Neural crest cell (in vitro differentiated cells): ENCODE measurements at regions not wholly inside any gene's neighbourhood (a gene's known extent, or its start where the extent isn't known, plus 50 kb on each side); places are given as distances from the start of the nearest gene placed in this dataset.
"Not testable (repeated sequence)": the region's sequence is repeated elsewhere in the genome, so short reads cannot be mapped to it uniquely, and the experiment has no call there.

ENCODE experiments used
- DNase-seq: peaks from one replicate; pipeline ENCODE4 v3.0.0; 2021; ENCODE audit warnings: low read depth, mixed read lengths, low spot score
- H3K27ac Mint-ChIP-seq: one replicate; pipeline ENCODE4 v1.8.0; 2021; ENCODE audit warnings: mild to moderate bottlenecking, mixed read lengths; ENCODE audit not compliant: unreplicated experiment
- H3K27me3 Mint-ChIP-seq: 2 replicates; pipeline ENCODE4 v1.8.0; 2021; ENCODE audit warnings: low read depth, mild to moderate bottlenecking, mixed read lengths
- H3K36me3 Mint-ChIP-seq: 2 replicates; pipeline ENCODE4 v1.8.0; 2021; ENCODE audit warnings: low read depth, mild to moderate bottlenecking, mixed read lengths
- H3K4me1 Mint-ChIP-seq: 2 replicates; pipeline ENCODE4 v1.8.0; 2021; ENCODE audit warnings: mixed read lengths
- H3K4me3 Mint-ChIP-seq: one replicate; pipeline ENCODE4 v1.8.0; 2021; ENCODE audit warnings: mild to moderate bottlenecking, mixed read lengths
- H3K9me3 Mint-ChIP-seq: 2 replicates; pipeline ENCODE4 v1.8.0; 2021; ENCODE audit warnings: mixed read lengths
- TF ChIP-seq, protein P1 (sequence below): fragments of 200-600 bp; sonication (generic); conservative IDR thresholded peaks from 2 replicates; pipeline ENCODE4 v1.5.0; 2021; ENCODE audit warnings: antibody characterized with exemption, mild to moderate bottlenecking

DNA sequence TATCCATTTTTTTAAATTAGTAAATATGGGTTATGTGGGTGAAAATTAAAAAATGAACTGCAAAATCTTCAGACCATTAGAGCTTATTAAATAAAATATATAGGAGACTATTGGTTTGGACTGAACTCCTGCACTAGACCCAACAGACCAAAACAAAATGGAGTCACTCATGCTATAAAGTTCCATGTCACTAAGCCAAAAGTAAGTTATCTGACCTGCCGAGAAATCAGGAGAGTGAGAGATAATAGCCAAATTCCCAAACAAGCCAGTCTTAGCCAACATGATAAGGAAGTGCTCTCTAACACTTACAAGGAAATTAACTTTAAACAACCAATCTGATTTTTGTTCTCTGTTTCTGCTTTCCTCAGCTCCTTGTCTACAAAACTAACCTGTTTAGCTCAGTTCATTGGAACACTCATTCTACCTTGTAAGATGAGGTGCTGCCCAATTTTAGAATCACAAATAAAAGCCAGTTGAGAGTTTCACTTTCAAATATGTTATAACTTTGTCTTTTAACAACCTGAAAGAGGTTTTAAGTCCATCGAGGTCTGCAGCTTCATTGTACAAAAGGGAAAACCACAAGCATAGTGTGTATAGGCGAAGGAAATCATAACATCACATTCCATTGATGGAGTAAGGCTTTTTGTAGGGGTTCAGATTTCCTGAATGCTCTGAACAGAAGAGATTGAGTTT is 220.5 kb downstream of the TENT5A start:
- Mint-ChIP-seq H3K27ac (no peak overlapping the region), H3K27me3 (no peaks in the 10 kb centered on the region), H3K36me3 (no peaks in the 10 kb centered on the region), H3K4me1 (no peaks in the 10 kb centered on the region), H3K9me3 (peaks cover 3% of the 10 kb centered on the region), H3K4me3 (no peak overlapping the region)
- DNase-seq: no peak
- TF ChIP-seq, protein P1, sequence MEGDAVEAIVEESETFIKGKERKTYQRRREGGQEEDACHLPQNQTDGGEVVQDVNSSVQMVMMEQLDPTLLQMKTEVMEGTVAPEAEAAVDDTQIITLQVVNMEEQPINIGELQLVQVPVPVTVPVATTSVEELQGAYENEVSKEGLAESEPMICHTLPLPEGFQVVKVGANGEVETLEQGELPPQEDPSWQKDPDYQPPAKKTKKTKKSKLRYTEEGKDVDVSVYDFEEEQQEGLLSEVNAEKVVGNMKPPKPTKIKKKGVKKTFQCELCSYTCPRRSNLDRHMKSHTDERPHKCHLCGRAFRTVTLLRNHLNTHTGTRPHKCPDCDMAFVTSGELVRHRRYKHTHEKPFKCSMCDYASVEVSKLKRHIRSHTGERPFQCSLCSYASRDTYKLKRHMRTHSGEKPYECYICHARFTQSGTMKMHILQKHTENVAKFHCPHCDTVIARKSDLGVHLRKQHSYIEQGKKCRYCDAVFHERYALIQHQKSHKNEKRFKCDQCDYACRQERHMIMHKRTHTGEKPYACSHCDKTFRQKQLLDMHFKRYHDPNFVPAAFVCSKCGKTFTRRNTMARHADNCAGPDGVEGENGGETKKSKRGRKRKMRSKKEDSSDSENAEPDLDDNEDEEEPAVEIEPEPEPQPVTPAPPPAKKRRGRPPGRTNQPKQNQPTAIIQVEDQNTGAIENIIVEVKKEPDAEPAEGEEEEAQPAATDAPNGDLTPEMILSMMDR: no peak

DNA sequence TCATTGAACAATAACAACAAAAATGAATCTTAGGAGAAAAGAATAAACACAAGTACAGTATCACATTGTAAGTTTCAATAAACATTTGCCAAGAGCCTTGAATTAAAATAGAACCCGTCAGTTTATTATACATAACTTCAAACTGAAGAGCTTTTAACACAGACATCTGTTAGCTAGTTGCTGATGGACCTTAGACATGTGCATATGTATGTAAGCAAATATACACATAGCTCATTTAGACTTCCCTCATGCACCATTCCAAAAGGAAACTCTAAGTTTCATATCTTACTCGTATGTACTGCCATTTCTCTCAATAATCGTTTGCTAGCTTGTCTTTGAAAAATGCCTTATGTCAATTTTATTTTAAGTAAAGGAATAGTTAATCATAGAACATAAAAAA is 235.0 kb downstream of the TENT5A start:
- Mint-ChIP-seq H3K9me3 (no peaks in the 10 kb centered on the region), H3K27ac (no peak overlapping the region)

DNA sequence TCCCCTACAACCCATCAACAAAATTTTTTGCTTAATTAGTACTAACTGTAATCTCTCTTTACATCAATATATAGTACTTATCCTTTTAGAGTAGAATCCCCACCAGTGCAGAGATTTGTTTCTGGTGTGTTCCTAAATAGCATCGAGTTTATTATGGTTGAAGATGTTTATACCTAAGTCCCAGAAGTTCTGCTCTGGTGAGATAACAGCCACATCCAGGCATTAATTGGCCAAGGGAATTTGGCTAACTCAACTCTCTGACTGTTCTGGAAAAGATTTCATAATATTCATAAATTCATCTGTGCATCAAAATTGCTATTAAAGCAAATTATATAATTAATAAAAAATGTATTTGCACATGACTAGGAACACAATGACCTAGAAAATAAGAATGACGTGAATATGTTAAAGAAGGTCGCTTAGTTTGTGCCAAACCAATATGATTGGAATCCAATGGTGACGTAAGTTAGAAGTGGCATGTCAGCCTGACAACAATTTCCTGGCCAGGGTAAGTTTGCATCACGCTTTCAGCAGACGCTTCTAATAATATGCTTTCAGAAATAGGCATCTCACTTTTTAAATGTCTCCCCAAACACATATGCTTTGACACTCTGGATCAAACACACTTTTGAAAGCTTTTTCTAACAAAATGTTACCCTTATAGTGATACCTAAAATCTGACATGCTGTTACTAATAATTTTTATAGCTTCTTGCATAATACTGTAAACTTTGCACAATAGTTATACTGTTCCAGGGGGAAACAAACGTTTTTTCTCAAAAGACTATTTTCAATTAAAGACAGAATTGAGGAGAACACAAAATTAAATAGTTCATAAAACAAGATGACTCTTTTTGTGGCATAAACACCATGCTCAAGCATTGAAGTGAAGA is 236.7 kb downstream of the TENT5A start:
- Mint-ChIP-seq H3K36me3 (no peaks in the 10 kb centered on the region), H3K9me3 (no peaks in the 10 kb centered on the region), H3K27ac (no peak overlapping the region), H3K4me1 (no peaks in the 10 kb centered on the region), H3K4me3 (no peak overlapping the region), H3K27me3 (no peaks in the 10 kb centered on the region)
- no peak for DNase-seq
- TF ChIP-seq, protein P1: no peak

More for the DNA sequence above, 235.0 kb downstream of the TENT5A start:
- DNase-seq: no peak
- TF ChIP-seq, protein P1: no peak
- H3K4me1 Mint-ChIP-seq: no peaks in the 10 kb centered on the region
- no peaks in the 10 kb centered on the region for H3K27me3 Mint-ChIP-seq
- no peak overlapping the region for H3K4me3 Mint-ChIP-seq
- no peaks in the 10 kb centered on the region for H3K36me3 Mint-ChIP-seq

DNA sequence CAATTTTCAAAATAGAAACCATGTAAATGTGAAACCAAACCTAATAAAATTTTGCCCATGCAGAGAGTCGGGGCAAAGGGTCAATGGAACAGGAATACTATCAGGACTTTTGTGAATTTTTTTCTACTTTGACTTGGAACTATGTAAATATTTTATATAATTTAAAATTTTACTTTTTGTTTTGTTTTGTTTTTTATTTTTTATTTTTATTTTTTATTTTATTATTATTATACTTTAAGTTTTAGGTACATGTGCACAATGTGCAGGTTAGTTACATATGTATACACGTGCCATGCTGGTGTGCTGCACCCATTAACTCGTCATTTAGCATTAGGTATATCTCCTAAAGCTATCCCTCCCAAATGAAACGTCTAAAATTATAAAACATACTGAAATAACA is 238.3 kb downstream of the TENT5A start:
- not testable (repeated sequence) for H3K27me3 Mint-ChIP-seq, H3K9me3 Mint-ChIP-seq, H3K36me3 Mint-ChIP-seq, H3K4me1 Mint-ChIP-seq, DNase-seq, H3K27ac Mint-ChIP-seq, H3K4me3 Mint-ChIP-seq

DNA sequence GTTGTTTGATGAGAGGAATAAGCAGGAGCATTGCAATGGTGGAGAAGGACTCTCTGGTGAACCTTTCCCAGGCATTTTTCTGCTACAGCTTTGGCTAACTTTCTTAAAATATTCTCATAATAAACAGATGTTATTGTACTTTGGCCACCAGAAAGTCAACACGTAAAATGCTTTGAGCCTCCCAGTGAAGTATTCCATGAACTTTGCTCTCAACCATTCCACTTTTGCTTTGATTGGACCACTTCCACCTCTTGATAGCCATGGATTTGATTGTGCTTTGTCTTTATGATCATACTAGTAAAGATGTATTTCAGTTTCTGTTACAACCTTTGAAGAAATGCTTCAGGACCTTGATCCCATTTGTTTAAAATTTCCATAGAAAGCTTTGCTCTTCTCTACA is 241.1 kb downstream of the TENT5A start:
- no peaks in the 10 kb centered on the region for H3K4me1 Mint-ChIP-seq
- no peaks in the 10 kb centered on the region for H3K36me3 Mint-ChIP-seq
- H3K9me3 Mint-ChIP-seq: peaks cover 3% of the 10 kb centered on the region
- no peaks in the 10 kb centered on the region for H3K27me3 Mint-ChIP-seq
- no peak overlapping the region for H3K4me3 Mint-ChIP-seq
- H3K27ac Mint-ChIP-seq: no peak overlapping the region
- no peak for DNase-seq
- TF ChIP-seq, protein P1: no peak

DNA sequence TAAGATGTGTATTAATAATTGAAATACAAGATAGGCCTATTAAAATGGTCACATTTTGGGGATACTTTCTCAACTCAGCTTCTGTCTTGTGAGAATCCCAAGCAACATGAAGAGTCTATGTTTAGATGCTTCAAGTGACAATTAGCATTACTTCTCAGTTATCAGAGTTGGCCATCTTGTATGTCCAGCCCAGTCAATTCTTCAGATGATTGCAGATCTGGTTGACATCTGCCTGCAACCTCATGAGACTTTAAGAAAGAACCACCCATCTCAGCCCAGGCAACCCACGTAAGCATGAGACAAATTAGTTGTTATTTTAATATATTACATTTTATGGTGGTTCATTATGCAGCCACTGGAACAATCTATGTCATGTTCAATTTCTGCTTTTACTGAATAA is 256.5 kb downstream of the TENT5A start:
- no peak for DNase-seq
- Mint-ChIP-seq H3K4me3 (no peak overlapping the region), H3K27ac (no peak overlapping the region), H3K4me1 (no peaks in the 10 kb centered on the region), H3K27me3 (no peaks in the 10 kb centered on the region), H3K9me3 (peaks cover 12% of the 10 kb centered on the region), H3K36me3 (peaks cover 3% of the 10 kb centered on the region)
- TF ChIP-seq, protein P1: no peak
